Esophagus squamous epithelium (tissue), 4 donors: ENCODE measurements at regions not wholly inside any gene's neighbourhood (a gene's known extent, or its start where the extent isn't known, plus 50 kb on each side); places are given as distances from the start of the nearest gene placed in this dataset.

Experiments used
- CTCF ChIP-seq, 6 experiments: fragments of 450-650 bp in 4 of 6; fragments of 200-600 bp in 2 of 6; sonication (generic) in 2 of 6; IDR thresholded peaks; one replicate each; pipeline ENCODE4 v1.5.1; 2016 to 2019; ENCODE audit warnings: antibody characterized with exemption in 6 of 6, mild to moderate bottlenecking in 4 of 6, moderate library complexity in 4 of 6
- POLR2A ChIP-seq, 4 donors: fragments of 450-650 bp; IDR thresholded peaks; one replicate each; pipeline ENCODE4 v1.6.1; 2017; ENCODE audit warnings: antibody characterized with exemption in 4 of 4, mild to moderate bottlenecking in 4 of 4, moderate library complexity in 3 of 4

- no peak for TF ChIP-seq CTCF (IDR thresholded peaks at IDR 0.05)
- TF ChIP-seq POLR2A (IDR thresholded peaks at IDR 0.05), result no peak
These were observed 357.6 kb upstream of the SETBP1 start for GRCh38 chr18:44323125-44323524.
